ENCODE measurements at regions not wholly inside any gene's neighbourhood (a gene's known extent, or its start where the extent isn't known, plus 50 kb on each side); places are given as distances from the start of the nearest gene placed in this dataset.

DNA sequence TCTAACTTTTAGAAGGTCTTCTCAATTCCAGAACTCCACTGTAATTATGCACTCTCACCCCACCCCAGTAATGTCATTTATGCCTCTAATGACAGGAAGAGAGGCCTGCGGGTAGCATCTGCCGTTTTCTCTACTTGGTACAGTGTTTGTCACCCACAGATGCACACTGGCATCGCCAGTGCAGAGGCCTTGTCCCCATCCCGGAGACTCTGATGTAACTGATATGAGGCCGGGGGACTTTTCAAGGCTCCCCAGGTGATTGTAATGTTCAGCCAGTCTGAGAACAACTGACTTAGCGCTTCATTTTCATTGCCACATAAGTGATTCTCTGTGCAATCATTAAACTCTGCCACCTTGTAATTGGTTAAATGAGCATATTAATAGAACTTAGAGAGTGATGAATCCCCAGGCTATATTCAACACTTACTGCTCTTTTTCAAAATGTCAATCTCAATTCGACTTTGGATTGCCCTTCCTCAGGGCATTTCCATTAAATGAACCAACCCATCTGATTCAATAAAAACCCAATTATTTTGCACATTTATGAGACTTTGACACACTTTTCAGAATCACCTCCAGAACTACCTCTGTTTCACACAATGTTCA lies 113.2 kb downstream of the HERPUD2 start:
- no peak for FAIRE-seq
- TF ChIP-seq POLR2A (IDR thresholded peaks at IDR 0.05; ENCODE audit: low read depth, low read length): no peak
- no peak for DNase-seq (ENCODE audit: insufficient read length, low spot score)

DNA sequence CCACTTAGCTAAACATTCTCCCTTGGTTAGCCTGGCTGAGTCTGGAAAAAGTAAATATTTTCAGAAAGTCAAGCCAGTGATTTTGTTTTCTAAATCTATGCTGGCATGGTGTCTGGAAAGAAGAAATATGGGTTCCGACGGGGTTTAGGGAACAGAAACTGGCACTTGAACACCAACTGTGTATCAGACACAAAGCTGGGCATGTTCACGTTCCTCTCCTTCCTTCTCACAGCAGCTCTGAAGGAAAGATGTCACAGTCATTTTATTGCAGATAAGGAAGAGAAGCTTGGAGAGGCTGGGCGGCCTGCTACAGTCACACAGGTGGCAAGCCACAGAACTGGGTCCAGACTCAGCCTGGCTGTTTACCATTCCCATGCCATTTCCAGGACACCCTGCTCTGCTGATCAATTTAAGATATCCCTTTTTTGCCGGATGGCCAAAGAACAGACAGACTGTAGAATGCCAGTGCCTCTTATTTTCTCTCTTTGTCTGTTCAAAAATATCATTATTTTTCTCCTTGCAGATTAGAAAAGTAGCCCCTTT lies 118.8 kb downstream of the HERPUD2 start:
- TF ChIP-seq POLR2A (IDR thresholded peaks at IDR 0.05; ENCODE audit: low read depth, low read length): no peak
- FAIRE-seq (no peak), DNase-seq (ENCODE audit: insufficient read length, low spot score) (no peak)

GRCh38 chr7:35571611-35572240 lies 123.2 kb downstream of the HERPUD2 start:
- TF ChIP-seq POLR2A (IDR thresholded peaks at IDR 0.05; ENCODE audit: low read depth, low read length): no peak
- no peak for DNase-seq (ENCODE audit: insufficient read length, low spot score)
- FAIRE-seq: no peak

DNA sequence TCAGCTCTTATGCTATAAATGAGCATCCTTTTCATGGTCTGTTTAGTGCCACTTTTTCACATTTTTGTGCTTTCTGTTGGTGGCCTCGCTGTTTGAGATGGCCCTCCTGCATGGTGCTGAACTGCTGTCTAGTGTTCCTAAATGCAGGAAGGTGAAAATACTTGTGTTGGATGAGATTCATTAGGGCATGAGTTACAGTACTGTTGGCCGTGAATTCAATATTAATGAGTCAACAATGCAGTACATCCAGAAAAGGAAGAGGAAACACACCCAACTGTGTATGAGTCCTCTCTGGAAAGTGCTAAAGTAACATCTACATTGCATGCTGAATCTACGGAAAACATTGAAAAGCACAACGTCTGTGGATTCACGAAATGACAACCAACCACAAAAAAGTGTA lies 124.0 kb downstream of the HERPUD2 start:
- TF ChIP-seq POLR2A (IDR thresholded peaks at IDR 0.05; ENCODE audit: low read depth, low read length): no peak
- FAIRE-seq (no peak), DNase-seq (ENCODE audit: insufficient read length, low spot score) (no peak)

DNA sequence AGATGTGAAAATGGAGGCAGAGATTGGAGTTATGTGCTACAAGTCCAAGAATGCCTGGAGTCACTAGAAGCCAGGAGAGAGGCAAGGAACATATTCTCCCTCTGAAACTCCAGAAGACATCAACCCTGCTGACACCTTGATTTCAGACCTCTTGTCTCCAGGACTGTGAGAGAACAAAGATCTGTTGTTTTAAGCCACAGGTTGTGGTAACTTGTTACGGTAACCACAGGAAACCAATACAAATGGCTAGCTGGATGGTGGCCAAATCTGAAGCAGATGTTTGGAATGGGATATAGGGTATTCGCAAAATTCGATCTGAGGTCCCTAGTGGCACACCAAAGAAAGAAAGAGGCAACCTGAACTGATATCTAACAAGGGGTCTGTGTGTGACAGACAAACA lies 129.0 kb downstream of the HERPUD2 start:
- no peak for FAIRE-seq
- TF ChIP-seq POLR2A (IDR thresholded peaks at IDR 0.05; ENCODE audit: low read depth, low read length): no peak
- no peak for DNase-seq (ENCODE audit: insufficient read length, low spot score)

GRCh38 chr7:35558841-35559240 lies 136.1 kb downstream of the HERPUD2 start:
- FAIRE-seq: no peak
- no peak for TF ChIP-seq POLR2A (IDR thresholded peaks at IDR 0.05; ENCODE audit: low read depth, low read length)

DNA sequence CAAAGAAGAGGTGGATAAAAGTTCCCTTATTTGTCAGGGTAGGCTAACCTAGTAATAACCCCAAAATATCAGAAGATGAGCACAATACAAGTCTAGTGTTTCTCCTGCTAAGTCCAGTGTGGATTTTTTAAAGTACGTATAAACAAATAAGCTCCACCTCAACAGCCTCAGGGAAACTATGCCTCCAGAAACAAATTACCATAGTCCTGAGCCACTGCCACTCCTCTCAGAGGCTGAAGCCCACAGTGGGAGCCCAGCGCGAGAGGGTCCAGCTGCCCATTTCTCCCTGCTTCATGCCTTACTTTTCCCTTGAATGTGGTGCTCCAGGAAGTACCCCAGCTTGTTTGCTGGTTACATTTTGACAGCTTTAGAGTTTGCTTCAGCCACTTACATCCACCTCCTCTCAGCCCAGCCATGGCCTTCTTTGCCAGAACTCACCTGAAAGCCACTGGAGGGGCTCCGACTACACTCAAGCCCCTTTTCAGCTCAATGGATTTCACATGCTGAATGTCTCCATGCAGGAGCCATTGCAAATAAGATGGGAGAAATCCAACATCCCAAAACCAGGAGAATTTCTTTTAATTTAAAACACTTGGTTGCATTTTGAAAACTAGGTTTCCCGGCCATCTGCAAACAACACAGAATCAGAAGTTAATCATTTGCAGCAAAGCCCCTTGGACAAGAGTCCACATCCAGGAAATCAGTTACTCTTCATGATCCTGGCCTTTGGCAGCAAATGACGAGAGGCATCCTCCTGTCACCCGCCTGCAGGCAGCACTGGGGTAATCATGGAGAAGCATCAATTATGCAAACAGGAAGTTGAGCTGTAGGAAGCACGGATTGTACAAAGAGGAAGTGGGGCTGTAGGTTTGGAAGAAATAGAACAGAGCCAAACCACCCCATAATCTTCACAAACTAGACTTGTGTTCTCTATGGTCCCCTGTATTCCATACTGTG lies 138.1 kb downstream of the HERPUD2 start:
- FAIRE-seq (no peak), DNase-seq (ENCODE audit: insufficient read length, low spot score) (no peak)

More at GRCh38 chr7:35558841-35559240, 136.1 kb downstream of the HERPUD2 start:
- DNase-seq (ENCODE audit: insufficient read length, low spot score): no peak

DNA sequence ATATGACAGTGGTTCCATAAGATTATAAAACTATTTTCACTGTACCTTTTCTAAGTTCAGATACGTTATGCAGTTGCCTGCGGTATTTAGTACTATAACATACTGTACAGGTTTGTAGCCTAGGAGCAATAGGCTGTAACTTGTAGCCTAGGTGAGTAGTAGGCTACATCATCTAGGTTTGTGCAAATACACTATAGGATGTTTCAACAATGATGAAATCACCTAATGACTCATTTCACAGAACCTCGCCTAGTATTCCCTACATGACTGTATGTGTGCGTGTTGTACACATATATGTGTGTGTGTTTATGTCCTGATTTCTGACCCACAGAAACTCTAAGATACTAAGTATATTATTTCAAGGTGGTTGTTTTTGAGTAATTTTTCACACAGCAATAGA lies 139.0 kb downstream of the HERPUD2 start:
- no peak for DNase-seq (ENCODE audit: insufficient read length, low spot score)
- FAIRE-seq: no peak
- TF ChIP-seq POLR2A (IDR thresholded peaks at IDR 0.05; ENCODE audit: low read depth, low read length): no peak

More for the DNA sequence above, 138.1 kb downstream of the HERPUD2 start:
- TF ChIP-seq POLR2A (IDR thresholded peaks at IDR 0.05; ENCODE audit: low read depth, low read length): no peak

- FAIRE-seq (no peak), DNase-seq (ENCODE audit: insufficient read length, low spot score) (no peak)
- no peak for TF ChIP-seq POLR2A (IDR thresholded peaks at IDR 0.05; ENCODE audit: low read depth, low read length)
Measured at GRCh38 chr7:35555386-35555785, 139.5 kb downstream of the HERPUD2 start.

DNA sequence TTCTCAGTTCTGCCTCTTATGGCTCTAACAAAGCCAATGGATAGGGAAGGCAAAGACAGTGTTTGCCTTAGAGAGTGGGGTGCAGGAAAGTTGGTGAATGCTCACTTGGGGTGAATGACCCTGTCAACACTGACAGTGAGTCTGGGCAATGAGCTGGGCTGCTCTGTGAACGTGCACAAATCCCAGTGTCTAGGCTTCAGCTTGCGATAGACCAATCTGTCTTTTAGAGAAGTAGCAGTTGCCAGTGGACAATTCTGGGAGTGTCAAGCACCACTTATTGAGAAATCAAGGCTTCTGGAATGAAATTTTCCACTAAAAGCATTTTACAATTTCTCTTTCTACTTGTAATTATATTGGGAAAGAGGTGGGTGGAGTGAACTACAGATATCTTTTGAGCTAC lies 141.4 kb downstream of the HERPUD2 start:
- FAIRE-seq (no peak), DNase-seq (ENCODE audit: insufficient read length, low spot score) (no peak)
- TF ChIP-seq POLR2A (IDR thresholded peaks at IDR 0.05; ENCODE audit: low read depth, low read length): no peak

DNA sequence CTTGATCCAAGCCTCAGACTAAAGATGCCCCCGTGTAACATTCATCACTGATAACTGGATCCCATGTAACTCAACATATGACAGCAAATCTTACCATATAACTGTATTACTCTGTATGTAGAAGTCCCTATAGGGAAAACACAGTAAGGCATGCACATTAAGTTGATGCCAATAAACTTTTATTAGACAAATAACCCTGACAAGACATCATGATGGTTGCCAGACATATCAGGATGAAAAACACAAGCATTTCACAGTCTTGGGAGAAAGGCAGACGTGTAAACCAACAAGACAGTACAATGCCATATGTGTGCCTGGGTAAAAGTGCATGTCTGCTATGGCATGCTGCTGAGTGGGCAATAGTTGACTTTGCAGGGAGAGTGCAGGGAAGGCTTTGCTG lies 142.2 kb downstream of the HERPUD2 start:
- TF ChIP-seq POLR2A (IDR thresholded peaks at IDR 0.05; ENCODE audit: low read depth, low read length): no peak
- no peak for DNase-seq (ENCODE audit: insufficient read length, low spot score)
- no peak for FAIRE-seq

GRCh38 chr7:35551321-35552081 lies 143.4 kb downstream of the HERPUD2 start:
- no peak for TF ChIP-seq POLR2A (IDR thresholded peaks at IDR 0.05; ENCODE audit: low read depth, low read length)
- DNase-seq (ENCODE audit: insufficient read length, low spot score): no peak
- no peak for FAIRE-seq

- FAIRE-seq: no peak
- no peak for DNase-seq (ENCODE audit: insufficient read length, low spot score)
- no peak for TF ChIP-seq POLR2A (IDR thresholded peaks at IDR 0.05; ENCODE audit: low read depth, low read length)
Measured at GRCh38 chr7:35550831-35551230, 144.1 kb downstream of the HERPUD2 start.

All from H54 (cell line).